HG02884 (cell line): ENCODE measurements at regions not wholly inside any gene's neighbourhood (a gene's known extent, or its start where the extent isn't known, plus 50 kb on each side); places are given as distances from the start of the nearest gene placed in this dataset.

ENCODE experiments used
- ATAC-seq: cut with Tn5 transposase; IDR thresholded peaks from one replicate; pipeline ENCODE4 v1.9.1; 2021; ENCODE audit warnings: mild to moderate bottlenecking, moderate library complexity; ENCODE audit not compliant: unreplicated experiment

DNA sequence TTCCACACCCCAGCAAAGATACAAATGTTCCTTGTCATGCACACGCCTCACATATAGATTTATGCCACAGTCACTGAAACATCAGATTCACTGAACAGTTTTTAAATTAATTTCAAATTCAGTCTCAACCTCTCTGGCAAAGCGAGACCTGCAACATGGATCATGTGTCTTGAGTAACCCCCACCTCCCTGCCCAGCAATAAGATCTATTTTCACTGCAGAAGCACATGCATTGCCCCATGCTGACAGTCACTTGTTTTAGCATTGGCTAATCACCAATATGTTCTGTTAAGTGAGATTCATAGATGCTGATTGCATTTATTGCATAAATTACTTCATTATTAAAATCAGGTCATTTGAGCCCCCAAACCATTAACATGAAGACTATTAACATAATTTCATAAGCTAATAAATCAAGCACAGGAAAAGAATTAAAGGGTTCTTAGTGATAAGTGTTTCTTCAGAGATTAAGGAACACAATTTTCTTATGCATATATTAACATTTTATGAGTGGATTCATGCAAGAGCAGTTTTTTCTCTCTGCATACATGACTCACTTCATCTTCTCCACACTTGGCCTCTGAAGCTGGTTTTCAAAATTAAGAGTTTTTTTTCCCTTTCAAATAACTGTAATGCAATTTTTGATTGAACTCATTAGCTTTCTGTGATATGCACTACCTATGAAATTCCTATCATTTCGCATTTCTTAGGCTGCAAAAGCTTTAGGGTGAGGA is 173.2 kb upstream of the SOX4 start:
- ATAC-seq, result no peak

DNA sequence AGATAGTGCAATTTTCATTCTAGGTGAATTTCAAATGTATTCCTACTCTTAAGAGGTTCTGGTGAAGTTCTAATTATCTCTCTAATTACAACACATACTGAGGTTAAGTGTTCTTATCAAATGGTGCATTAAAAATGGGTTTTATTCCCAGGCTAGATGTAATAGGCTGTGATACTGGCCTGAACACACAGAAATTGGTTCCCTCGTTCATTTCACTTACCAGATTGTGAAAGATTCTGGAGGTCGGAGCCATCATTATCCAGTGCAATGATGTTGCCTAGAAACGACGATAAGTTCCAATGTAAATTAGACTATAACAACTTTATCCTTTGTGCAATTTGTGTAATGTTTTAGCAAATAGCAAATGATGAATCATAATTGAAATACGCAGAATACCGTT is 172.6 kb upstream of the SOX4 start:
- ATAC-seq, result no peak

DNA sequence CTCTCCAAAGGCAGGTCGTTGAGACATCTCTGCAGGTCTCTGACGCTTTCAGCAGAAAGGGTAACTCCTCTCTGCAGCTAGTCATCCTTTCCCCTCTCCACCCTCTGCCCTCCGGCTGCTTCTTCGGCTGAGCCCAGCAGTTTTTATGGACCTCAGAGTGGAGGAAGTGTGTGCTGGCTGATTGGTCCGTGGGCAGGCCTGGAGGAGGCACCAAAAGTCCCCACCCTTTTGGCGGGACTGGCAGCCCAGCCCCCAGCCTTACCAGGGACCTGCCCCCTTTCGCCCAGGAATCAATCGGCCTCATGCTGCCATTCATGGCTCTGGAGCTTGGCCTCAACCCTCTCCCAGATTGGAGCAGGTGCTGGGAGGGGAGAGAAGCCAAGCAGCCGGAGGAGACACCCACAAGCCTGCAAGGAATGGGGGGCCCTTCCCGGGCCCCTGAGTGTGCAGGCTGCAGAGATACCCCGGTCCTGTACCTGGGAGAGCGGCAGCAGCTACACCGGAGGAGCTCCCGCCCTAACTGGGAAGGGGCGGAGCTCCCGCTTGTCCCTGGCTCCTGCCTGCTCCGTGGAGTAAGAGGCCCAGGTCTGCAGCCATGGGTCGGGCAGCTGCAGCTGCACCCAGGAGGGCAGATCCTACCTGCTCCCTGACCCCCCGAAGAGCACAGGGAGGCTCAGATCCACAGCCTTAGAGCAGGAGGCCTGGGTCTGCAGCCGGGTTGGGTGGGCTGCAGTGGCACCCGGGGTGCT is 170.3 kb upstream of the SOX4 start:
- ATAC-seq, result no peak

DNA sequence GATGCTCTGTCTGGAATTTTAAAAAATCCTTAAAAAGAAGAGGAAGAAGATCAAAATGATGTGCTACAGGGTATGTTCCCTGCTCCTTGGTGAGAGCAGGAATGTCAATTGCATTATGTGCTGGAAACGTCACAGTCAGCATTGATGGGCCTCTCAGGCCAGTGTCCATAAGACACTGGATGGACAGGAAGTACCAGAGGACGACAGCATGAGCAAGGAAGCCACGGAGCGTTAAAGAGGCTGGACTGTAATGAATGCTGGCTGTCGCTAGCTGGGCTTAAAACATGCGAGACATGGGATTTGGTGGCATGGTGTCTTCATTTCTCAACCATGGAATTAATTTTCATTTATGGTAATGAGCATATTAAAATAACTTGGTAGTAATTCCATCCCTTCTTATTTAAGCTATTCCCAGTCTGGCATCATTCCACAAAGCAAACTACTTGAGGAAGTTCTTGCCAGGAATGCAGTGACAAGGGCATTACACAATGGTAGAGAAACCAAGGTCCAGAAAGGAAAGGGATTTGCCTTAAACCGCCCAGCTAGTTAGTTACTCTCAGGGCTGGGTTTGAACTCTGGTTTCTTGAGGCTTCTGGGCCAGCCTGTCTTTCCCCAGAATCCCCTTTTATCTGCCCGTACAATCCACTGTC is 166.6 kb upstream of the SOX4 start:
- no peak for ATAC-seq

DNA sequence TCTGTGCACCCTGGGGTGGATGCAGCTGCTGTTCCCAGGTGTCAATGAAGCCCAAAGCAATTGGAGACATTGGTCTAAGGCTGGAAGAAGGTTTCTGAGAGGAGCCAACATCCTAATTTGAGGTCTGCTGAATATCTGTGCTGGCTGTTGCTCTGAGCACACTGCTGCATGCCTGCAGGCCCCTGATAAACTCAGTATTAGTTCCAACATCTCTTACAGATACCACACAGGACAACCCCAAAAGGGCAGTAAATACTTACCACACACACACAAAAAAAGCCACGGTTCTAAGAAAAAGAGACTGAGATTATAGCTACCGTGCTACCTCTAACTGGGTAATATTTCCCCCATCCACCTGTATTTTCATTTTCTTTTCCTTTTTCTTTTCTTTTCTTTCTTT is 164.3 kb upstream of the SOX4 start:
- ATAC-seq, result no peak

DNA sequence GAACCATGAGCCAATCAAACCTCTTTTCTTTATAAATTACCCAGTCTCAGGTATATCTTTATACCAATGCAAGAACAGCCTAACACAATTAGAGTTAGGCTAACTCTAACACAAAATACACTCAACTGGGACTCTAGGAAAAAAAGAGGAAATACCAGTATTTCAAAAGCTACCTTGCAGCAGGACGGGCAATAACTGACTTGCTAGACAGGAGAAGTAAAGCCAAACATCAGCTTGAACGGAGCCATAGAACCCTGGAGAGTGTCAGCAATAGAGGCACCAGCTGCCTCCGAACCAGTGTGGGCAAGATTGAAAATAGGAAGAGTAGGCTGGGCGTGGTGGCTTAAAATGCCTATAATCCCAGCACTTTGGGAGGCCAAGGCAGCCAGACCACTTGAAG is 162.0 kb upstream of the SOX4 start:
- ATAC-seq, result no peak

DNA sequence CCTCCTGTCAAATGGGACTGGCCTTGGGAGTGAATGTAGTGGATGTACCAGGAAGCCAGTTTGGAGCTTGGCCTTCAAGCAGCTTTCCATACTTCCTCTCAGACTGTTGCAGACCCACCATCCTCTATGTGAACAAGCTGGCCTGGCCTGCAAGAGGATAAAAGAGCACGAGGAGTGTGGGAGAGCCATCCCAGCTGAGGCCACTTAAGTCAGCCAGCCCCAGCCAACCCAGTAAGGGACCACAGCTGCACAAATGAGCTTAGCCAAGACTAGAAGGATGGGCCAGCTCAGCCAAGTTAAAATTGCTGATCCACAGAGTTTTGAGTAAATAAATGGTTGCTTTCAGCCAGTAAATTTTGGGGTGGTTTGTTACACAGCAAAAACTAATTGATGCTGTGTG is 156.9 kb upstream of the SOX4 start:
- no peak for ATAC-seq

DNA sequence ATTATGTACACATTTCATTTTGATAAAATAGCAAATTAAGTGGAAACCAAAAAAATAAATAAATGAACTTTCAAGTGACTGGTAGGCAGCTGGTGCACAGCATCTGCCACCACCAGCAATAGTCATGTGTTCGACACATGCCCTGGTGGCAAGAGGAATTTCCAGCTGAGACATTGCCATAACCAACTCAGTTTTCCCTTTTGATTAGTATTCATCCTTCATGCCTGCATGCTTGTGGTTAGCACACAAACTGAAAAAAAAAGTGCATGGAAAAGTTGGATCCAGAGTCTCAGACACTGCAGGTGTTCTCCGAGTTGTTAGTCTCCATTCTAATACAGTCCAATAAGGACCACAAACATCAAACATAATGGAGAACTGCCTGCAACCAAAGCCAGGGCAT is 156.0 kb upstream of the SOX4 start:
- no peak for ATAC-seq

DNA sequence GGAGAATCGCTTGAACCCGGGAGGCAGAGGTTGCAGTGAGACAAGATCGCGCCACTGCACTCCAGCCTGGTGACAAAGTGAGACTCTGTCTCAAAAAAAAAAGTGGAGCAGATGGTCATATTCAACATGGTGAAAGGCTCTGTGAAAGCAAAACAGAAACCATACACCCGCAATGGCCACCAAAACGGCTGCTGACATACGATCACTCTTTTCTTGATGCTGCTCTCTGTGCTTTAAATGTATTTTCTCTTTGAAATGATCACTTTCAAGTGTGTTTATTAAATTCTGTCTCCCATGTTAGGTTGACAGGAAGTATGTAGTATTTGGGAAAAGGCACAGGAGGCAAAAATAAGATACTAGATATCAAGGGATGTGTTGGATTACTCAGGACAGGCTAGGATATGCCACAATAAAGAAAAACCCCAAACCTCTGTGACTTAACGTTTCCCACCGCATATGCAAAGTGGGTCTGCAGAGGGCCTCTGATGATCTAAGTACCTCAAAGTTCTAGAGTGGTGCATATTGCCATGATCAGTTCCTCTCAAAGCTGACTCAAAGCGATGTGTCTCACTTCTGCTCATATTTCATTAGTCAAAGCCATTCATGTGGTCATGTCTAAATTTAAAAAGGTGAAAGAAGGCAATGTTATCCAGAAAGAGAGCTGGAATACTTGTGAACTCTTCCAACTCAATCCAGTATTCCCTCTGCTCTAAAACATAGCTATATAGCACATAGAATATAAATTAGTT is 155.1 kb upstream of the SOX4 start:
- ATAC-seq, result peak; percentile 98

DNA sequence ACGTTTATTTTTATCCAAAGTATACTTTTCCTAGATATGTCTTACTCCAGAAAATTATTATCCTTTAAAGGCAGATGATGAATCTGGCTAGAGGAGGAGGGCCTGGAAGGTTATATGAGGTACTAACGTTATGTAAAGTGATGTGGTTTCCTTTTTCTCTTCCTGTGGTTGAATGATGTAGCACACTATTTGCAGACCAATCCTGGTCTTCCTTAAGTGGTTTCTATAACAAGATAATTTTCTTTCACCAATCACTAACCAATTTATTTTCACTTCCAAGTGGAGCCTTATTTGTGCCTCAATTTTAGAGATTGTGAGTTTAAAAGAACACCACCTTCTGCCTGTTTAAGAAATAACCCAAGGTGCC is 154.6 kb upstream of the SOX4 start:
- ATAC-seq, result peak; percentile 33

DNA sequence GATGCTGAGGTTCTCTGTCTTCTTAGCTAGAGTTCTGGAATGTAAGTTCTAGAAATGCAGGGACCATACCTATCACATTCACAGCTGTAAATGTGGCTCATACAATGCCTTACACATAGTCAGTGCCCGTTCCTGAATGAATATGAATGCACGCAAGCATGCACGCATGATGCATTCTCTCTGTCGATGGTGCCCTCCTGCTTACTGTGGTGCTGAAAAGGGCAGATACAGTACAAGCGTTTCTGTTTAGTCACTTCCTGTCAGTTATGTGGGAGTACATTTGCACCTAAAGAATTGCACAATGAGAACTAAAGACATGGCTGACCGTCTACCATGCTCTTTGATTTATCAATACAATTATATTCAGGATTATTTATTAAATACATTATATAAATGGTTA is 152.2 kb upstream of the SOX4 start:
- no peak for ATAC-seq

DNA sequence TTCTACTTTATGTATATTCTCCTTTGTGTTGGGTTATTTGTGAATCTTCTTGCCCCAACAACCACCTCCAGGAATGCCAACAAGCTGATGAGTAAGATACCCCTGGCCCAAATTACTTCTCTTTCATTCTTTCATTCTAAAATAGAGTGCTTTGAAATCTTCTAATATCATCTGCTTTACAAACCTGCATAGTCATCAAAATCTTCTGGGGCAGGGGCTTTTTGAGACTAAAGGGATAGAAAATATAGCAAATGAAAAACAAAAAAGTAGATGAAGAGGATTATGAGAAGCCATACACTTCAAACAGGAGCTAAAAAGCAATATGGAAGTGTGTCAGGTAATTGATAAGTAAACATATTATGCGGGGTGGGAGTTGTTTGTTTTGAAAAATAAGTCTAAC is 150.7 kb upstream of the SOX4 start:
- no peak for ATAC-seq

DNA sequence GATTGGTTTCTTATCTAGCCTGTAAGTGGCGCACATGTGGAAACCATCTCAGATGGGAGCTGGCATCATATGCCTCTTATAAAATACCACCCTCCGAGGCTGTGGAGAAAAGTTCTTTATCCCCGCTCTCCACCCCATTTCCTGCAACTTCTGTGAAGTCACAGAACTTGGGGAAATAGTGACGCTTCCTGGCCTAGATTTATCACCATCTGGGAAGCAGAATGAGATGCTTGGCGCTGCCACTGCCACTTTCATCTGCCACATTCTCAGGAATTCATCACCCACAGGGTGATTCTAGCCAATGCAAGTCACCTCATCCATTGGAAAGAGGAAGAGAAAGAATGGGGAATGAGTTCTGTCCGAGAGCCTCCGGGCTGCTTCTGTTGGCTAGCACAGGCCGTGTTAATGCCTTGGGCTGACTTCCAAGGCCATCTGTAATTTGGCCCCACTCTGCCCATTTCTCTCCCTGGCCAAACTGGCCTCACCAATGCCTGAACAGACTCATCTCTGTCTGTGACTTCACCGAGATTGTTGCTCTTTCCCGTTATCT is 148.8 kb upstream of the SOX4 start:
- no peak for ATAC-seq

DNA sequence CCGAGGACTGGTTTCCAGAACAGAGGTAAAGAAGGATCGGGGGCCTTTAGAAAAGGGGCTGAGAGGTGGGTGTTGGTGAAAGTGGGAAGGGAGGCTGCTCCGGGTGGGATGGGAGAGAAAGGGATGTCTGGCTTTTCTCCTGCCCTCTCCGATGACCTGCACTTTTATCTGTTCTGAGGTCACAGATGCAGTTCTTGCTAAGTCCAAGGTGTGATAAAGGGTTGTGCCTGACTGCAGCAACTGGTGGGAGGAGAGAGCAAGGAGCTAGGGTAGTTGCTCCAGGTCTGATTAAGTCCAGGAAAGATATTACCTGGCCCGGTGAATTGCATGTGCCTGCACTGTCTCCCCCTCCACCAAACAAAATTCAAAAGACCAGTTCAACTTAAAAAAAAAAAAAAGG is 145.6 kb upstream of the SOX4 start:
- ATAC-seq, result no peak

DNA sequence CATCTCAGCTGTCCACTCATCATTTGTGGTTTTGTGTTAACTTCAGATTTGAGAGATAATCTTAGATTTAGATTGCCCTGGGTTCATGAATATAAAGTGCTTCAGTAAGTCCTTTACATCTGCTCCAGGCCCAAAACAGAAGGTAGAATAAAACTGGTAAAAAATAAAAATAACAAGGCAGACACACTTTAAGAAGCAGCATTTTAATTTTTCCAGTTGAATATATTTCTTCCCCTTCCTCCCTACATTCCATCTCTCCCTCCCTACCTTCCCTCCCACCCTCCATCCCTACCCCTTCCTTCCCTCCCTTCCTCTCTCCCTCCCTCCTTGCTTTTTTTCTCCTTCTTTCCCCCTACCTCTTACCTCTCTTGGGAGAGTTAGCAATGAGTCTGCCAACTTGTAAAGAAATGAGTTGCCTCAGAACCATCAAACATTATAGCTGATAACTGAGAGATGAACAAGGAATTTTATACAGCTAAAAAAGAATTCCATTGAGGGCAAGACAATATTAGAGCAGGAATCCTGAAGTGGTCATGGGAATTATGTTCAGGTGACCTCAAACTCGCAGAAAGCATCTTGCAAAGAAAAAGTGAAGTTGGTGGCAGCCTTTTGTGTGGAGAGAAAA is 145.0 kb upstream of the SOX4 start:
- ATAC-seq, result no peak

DNA sequence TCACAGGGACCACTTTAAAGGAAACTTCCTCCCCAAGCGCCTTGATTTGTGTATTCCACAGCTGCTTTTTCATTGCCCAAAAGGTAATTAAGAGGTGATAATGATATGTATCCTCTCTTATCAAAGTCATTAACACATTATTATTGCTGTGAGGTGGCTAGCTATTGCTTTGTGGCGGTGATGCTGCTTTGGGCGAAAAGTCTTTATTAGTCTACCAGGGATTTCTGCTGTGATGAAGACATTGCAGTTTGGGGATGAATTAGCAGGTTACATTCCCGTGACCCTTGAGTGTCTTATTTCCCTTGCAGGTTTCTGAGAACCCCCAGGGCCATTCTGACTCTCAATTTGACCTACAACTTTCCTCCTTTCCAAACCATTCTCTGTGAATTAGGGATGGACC is 143.4 kb upstream of the SOX4 start:
- ATAC-seq, result no peak

DNA sequence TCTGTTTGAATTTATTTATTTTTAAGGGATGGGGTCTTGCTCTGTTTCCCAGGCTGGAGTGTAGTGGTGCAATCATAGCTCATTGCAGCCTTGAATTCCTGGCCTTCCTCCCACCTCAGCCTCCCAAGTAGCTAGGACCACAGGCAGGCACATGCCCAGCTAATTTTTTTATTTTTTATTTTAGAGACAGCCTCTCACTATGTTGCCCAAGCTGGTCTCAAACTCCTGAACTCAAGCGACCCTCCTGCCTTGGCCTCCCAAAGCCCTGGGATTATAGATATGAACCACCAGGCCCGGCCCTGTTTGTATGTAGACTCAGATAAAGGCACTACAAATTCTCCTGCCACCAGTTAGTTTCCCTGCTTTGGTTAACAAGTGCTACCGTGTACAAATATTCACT is 142.9 kb upstream of the SOX4 start:
- no peak for ATAC-seq

DNA sequence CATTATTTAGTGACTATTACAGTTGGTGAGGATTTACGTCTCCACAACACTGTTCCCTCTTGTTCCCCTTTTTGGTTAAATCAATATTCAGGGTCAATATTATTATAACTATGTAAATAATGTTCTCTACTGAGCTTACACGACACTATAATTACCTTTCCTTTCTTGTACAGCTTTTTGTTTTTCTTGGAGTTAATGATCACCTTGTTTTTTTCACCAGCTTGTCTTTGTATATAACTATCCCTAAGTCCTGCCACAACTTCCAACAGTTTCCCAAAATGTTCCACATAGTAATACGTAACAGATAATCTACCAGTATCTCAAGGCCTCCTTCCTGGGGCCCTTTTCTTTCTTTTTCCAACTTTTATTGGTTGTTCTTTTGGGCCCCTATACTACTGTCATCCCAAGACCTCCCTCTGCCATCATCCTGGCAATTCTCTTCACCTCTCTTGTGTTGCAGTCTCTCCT is 142.0 kb upstream of the SOX4 start:
- no peak for ATAC-seq

DNA sequence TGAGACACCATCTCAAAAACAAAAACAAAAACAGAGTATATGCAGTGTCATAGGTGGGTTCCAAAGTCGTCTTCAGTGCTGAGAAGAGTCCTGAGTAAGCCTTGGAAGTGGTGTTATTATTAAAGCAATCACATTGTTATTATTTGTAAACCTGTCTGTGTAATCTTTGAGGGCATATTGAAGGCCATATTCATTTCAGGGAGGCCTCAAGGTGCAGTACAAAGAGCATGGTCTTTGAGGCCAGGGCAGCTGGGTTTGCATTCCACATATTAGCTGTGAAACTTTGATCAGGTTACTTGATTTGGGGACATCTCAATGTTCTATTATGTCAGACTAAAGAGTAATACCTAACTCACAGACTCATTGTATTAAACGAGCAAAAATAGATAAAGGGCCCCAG is 139.3 kb upstream of the SOX4 start:
- ATAC-seq, result no peak

DNA sequence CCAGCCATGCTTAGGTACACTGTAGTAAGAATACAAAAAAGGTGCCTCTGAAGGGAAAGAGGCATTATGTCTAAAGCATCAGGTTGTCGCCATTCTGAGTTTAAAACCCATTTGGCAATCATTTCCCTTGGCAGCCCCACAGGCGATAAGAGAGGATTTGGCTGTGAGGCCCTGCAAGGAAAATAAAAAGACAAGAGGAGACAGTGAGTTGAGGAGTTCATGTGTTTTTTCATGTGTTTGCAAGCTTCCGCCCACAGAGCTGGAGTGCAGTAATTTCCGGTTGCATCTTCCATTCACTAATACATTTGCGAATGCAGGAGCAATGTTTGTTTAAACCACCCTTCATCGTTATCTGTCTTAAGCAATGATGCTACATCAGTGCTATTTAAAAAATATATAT is 138.5 kb upstream of the SOX4 start:
- ATAC-seq, result no peak

DNA sequence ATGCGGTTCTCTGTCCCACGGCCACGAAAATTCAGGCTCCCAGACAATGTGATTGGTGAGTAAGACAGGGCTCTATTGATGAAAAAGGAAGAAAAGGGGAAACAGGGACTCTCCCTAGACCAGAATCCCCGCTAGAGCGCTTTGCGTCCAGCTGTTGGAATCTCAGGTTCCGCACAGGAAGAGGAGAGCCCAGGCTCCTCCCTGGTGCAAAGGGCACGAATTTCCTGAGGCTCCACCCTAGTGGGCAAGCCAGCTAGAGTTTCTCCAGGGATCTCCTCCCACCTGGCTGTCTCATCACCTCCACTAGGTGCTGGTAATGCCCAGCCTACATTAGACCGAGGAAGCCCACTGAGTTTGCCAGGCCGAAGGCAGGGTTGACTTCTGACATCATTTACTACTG is 135.9 kb upstream of the SOX4 start:
- no peak for ATAC-seq
